ENCODE measurements at regions not wholly inside any gene's neighbourhood (a gene's known extent, or its start where the extent isn't known, plus 50 kb on each side); places are given as distances from the start of the nearest gene placed in this dataset.

GRCh38 chr7:68043546-68043945 lies 1046.9 kb downstream of the TYW1 start:
- DNase-seq (ENCODE audit: low spot score) = no peak
- BruUV-seq (replicated peaks) = no TSS peak
- ChIA-PET CTCF (no interaction called here), POLR2A (ENCODE audit: low non-redundant PET) (interaction anchor here (0.6 kb wide), 1 partner anchor 908 kb away, joined by 3 read pairs; no protein-coding TSS in a partner anchor)
- no peaks in the 10 kb centered on the region for H3K36me3 ChIP-seq (ENCODE audit: insufficient read depth, low read length, poor library complexity, severe bottlenecking)
- TF ChIP-seq EZH2 (IDR thresholded peaks at IDR 0.05; ENCODE audit: borderline replicate concordance, low read depth, low read length, poor library complexity, severe bottlenecking) = no peak
- TF ChIP-seq CTCF (conservative IDR thresholded peaks at IDR 0.05; ENCODE audit: low read depth, low read length) = no peak
- H3K4me3 ChIP-seq (ENCODE audit: low read depth, low read length, poor library complexity, severe bottlenecking) = no peak overlapping the region
- H3K27me3 ChIP-seq (replicated peaks; ENCODE audit: insufficient read depth, low read depth, low read length, poor library complexity) = no peaks in the 10 kb centered on the region
- H3K27ac ChIP-seq (ENCODE audit: low read depth, low read length, poor library complexity, severe bottlenecking) = no peak overlapping the region
- H3K9me3 ChIP-seq (ENCODE audit: low read depth, low read length, poor library complexity, severe bottlenecking) = no peaks in the 10 kb centered on the region
- intact Hi-C loops (cut with micrococcal nuclease; ENCODE audit: unreplicated experiment) = no loop called here
- no peaks in the 10 kb centered on the region for H3K4me1 ChIP-seq (ENCODE audit: insufficient read depth, low read length, poor library complexity, severe bottlenecking)

- intact Hi-C loops (cut with micrococcal nuclease; ENCODE audit: unreplicated experiment) = no loop called here
- POLR2A ChIA-PET (ENCODE audit: low non-redundant PET) = no interaction called here
- CTCF ChIA-PET = no interaction called here
- no TSS peak for BruUV-seq (replicated peaks)
- no peaks in the 10 kb centered on the region for H3K27me3 ChIP-seq (replicated peaks; ENCODE audit: insufficient read depth, low read depth, low read length, poor library complexity)
- TF ChIP-seq CTCF (conservative IDR thresholded peaks at IDR 0.05; ENCODE audit: low read depth, low read length) (no peak), EZH2 (IDR thresholded peaks at IDR 0.05; ENCODE audit: borderline replicate concordance, low read depth, low read length, poor library complexity, severe bottlenecking) (no peak)
- no peaks in the 10 kb centered on the region for H3K9me3 ChIP-seq (ENCODE audit: low read depth, low read length, poor library complexity, severe bottlenecking)
- H3K4me3 ChIP-seq (ENCODE audit: low read depth, low read length, poor library complexity, severe bottlenecking) = no peak overlapping the region
- no peaks in the 10 kb centered on the region for H3K4me1 ChIP-seq (ENCODE audit: insufficient read depth, low read length, poor library complexity, severe bottlenecking)
- H3K36me3 ChIP-seq (ENCODE audit: insufficient read depth, low read length, poor library complexity, severe bottlenecking) = no peaks in the 10 kb centered on the region
- no peak for DNase-seq (ENCODE audit: low spot score)
- H3K27ac ChIP-seq (ENCODE audit: low read depth, low read length, poor library complexity, severe bottlenecking) = no peak overlapping the region
These were observed 1054.0 kb downstream of the TYW1 start for GRCh38 chr7:68050627-68051026.

- no peak for DNase-seq (ENCODE audit: low spot score)
- POLR2A ChIA-PET (ENCODE audit: low non-redundant PET) = no interaction called here
- TF ChIP-seq CTCF (conservative IDR thresholded peaks at IDR 0.05; ENCODE audit: low read depth, low read length) = no peak
- Histone ChIP-seq H3K27ac (ENCODE audit: low read depth, low read length, poor library complexity, severe bottlenecking) (no peak overlapping the region), H3K4me1 (ENCODE audit: insufficient read depth, low read length, poor library complexity, severe bottlenecking) (no peaks in the 10 kb centered on the region), H3K4me3 (ENCODE audit: low read depth, low read length, poor library complexity, severe bottlenecking) (no peak overlapping the region), H3K27me3 (replicated peaks; ENCODE audit: insufficient read depth, low read depth, low read length, poor library complexity) (no peaks in the 10 kb centered on the region), H3K36me3 (ENCODE audit: insufficient read depth, low read length, poor library complexity, severe bottlenecking) (no peaks in the 10 kb centered on the region), H3K9me3 (ENCODE audit: low read depth, low read length, poor library complexity, severe bottlenecking) (peaks cover 3% of the 10 kb centered on the region)
- no TSS peak for BruUV-seq (replicated peaks)
- intact Hi-C loops (cut with micrococcal nuclease; ENCODE audit: unreplicated experiment) = no loop called here
- CTCF ChIA-PET = no interaction called here
These were observed 1061.4 kb downstream of the TYW1 start for GRCh38 chr7:68058014-68058413.

Data from A673 (cell line).